CD4-positive, alpha-beta T cell treated with Interleukin-21 for 1 hour (primary cell): ENCODE measurements at regions not wholly inside any gene's neighbourhood (a gene's known extent, or its start where the extent isn't known, plus 50 kb on each side); places are given as distances from the start of the nearest gene placed in this dataset.

ENCODE experiments used
- DNase-seq: peaks from one replicate; pipeline ENCODE4 v3.0.0-alpha.2; 2020

GRCh38 chr6:126152372-126152745, 166.0 kb downstream of the TRMT11 start:
- no peak for DNase-seq

GRCh38 chr6:126153661-126154060, 167.3 kb downstream of the TRMT11 start:
- DNase-seq: no peak

- DNase-seq: no peak
These were observed 170.6 kb downstream of the TRMT11 start for GRCh38 chr6:126156973-126157372.

DNA sequence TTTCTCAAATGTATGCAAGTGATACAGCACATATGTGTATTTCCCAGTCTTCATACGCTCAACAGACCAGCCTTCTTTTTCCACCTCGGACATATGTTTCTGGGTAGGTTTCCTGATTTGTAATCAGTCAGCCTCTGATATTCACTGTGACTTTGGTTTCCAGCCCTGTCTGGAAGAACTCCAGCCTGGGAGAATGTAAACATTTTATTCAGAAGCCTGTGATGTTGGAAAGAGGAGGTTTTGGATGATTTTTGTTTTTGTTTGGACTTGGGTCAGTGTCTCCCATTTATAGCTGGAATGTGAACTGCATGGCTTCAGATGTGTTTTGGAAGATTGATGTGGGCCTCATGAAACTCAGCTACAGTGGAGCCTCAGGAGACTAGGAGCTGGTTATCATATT, 172.2 kb upstream of the CENPW start:
- DNase-seq: no peak

- DNase-seq: no peak
These were observed 169.5 kb upstream of the CENPW start for GRCh38 chr6:126170433-126170832.

GRCh38 chr6:126170978-126171382, 168.9 kb upstream of the CENPW start:
- peak; percentile 28 for DNase-seq

- DNase-seq: no peak
These were observed 167.8 kb upstream of the CENPW start for GRCh38 chr6:126172131-126172530.

GRCh38 chr6:126173265-126173664, 166.7 kb upstream of the CENPW start:
- no peak for DNase-seq

- DNase-seq: no peak
These were observed 165.2 kb upstream of the CENPW start for GRCh38 chr6:126174697-126175096.

GRCh38 chr6:126175251-126175650, 164.7 kb upstream of the CENPW start:
- no peak for DNase-seq

DNA sequence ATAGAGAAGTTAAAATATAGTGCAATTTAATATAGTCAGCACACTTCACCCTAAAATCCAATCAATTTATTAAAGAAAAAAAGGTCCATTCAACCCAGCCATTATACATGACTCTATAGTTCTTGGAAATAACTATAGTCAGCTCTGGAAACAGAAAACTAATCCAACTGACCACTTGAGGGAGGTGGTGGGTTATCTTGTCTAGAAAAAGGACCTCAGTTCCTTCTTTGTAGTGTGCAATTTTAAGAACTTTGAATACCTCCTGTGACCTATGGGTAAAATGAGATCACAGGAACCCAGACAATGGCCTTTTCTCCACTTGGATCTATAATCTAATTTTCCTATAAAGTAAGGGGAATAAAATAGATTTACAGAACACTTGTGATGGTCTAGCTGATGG, 163.6 kb upstream of the CENPW start:
- DNase-seq: no peak

GRCh38 chr6:126180585-126180984, 159.3 kb upstream of the CENPW start:
- DNase-seq: no peak

DNA sequence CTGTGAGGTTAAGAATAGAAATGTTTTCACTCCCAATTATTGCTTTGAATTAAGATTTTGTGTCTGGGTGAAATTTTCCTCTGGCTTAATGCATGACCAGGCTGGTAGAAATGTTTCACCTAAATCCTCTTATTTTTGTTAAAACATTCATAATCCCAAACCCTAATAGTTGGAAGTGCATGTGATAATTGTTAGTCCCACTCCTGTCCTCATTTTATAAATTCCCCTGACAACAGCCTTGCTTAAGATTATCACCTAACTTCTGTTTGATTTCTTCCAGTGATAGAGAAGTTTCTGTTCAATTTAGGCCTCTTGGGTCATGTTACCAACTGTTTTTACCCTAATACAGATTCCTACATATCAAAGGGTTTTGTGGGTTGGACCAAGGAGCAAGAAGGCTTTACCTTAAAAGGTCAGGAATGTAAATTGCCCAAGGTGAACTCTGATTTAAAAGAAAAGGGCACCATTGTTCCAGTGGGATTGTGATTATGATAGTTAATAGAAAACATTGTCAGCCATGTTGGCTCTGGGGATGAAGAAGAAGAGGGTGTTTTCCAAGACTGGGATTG, 158.7 kb upstream of the CENPW start:
- DNase-seq: no peak

DNA sequence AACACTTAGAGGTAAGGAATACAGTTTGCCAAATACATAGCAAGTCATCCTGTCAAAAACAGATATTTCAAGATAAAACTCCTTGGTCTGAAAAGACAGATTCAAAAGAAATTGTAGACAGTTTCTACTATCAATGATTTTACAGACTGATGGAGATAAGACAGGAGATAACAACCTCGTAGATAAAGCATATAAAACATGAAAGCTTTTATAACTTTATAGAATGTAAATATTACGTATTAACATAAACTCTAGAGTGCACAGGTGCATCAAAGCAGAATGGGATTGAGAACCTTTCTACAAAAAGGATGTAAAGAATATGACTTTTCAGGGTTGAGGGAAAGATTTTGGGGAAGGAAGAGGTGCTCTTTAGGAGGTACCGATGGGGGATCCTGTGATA, 158.0 kb upstream of the CENPW start:
- no peak for DNase-seq

DNA sequence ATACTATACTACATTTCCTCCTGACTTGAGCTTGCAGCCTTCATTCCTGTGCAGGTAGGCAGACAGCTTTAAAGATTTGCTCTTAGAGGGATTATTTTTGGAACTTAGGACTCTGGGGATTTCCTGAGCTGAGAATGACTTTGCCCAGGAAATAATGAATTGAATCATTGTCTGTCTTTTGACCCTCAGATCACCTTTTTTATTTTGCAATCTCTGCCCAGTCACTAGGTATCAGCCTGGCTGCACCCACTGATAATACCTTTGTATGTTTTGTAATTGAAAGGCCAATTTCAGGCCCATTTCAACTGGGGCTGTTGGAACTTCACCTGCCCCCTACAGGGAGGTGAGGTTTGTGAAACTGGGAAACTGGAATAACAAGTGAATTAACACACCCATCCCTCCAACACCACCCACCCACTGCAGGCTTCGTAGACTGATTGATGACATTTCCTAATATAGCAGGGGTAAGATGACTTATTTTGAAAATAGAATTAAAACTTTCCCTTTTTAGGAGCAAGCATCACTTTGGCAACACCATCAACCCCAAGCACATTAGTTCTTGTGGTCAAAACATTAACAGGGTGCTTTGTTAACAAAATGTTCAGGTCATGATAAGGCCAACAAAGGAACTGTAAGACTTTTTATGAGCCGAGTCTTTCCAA, 157.1 kb upstream of the CENPW start:
- DNase-seq: no peak

DNA sequence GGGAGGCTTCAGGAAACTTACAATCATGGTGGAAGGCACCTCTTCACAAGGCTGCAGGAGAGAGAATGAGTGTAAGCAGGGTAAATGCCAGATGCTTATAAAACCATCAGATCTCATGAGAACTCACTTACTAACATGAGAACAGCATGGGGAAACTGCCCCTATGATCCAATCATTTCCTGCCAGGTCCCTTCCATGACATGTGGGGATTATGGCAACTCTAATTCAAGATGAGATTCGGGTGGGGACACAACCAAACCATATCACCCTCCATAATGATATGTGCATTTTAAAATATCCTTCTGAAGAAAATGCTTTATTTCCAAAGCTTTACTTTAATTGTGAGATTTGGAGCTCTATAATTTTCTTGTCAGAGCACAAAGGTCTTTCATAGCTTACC, 154.1 kb upstream of the CENPW start:
- no peak for DNase-seq

DNA sequence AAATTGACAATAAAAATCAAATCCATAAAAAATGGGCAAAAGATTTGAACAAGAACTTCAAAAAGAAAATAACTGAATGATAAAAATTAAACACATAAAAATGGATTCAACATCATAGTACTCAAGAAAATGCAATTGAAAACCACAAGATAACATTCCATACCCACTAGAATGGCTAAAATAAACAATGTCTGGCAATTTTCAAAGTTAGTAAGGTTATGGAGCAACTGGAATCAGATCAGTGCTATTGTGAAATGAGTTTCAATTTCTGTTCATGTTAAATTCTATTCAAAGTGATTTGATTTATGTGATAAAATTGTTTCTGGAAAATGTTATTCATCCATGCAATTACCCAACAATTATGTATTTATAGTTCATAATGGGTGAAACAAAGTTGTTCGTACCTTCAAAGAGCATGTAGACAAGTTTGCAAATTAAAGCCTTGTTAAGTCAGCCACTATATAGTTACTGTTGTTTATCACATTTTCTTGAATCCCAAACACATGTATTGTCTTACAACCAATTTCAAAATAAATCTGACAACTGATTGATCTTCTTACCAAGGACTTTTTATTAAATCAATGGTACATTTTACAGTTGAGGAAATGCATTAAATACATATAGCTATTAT, 151.5 kb upstream of the CENPW start:
- DNase-seq: no peak

DNA sequence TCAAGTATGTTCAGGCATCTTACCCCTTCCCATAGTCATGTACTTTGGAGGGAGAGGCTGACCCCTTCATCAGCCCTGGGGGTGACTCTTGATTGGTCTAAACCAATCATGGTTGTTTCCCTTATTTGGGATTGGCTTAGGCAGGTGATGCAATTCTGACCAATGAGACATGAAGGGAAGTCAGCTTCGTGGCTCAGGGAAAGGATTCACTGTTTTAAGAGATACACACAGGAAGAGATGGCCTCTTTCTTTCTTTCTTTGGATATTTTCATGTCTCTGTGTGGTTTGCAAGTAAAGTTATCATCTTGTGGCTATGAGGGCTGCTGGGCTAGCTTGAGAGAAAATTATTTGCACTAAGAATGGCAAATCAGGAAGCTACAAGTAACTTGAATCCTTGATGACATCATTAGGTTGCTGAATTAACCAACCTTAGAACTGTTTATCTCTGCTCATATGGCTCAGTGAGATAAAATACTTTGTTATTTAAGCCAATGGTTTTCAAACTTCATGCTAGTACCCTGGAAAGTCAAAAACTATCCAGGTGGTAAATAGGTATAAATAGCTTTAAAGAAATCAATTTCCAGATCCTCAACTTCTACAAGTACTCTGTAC, 144.2 kb upstream of the CENPW start:
- no peak for DNase-seq

GRCh38 chr6:126198631-126199030, 141.3 kb upstream of the CENPW start:
- no peak for DNase-seq

DNA sequence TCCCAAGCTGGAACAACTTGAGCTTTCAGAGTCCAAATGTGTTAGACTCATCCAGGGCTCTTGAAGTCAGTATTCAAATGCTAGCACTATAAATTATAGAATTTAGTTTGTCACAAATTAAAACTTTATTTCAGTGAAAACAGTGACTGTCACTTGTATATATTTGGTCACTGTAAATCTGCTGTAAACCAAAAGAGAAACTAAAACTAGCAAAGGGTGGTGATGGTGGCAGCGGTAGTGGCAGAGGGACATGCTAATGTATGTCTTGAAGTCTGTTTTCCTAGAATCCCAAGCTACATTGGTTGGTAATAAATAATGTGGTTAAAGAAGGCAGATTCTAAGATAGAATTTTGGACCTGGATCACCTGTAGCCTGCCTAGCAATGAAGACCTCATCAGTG, 140.4 kb upstream of the CENPW start:
- DNase-seq: peak; percentile 9

DNA sequence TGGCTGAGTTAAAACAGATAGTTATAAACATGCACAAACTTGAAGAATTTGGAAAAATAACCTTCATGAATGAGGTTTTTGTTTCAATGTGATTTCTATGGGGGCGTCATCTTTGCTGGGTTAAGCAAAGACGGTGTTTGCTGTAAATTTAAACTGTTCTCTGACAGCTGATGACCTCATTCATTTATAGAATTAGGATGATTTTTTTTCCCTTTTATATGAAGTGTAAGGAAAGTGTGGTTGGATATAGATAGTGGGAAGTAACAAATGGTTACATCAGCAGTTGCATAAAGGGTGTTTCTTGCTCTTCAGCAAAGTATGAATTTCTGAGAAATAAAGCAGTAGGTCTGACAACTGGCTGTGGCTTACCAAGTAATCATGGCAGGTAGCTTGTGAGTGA, 137.2 kb upstream of the CENPW start:
- no peak for DNase-seq

DNA sequence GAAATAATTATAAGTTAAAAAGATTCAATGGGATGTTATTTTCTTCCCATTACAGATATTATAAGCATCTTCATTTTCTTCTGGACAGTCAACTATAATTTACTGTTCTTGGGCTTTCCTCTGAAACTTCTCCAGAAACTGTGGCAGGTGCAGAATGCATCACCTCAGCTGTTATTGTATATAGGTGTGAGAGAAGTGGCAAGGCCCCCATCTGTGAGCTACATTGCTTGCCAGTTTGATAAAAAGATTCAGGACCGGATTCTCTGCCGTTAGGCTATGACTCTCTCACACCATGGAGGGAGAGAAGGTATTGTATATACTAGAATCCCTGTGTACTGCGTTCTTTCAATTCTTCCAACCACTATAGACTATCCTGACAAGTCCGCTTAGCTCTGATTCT, 135.8 kb upstream of the CENPW start:
- no peak for DNase-seq

DNA sequence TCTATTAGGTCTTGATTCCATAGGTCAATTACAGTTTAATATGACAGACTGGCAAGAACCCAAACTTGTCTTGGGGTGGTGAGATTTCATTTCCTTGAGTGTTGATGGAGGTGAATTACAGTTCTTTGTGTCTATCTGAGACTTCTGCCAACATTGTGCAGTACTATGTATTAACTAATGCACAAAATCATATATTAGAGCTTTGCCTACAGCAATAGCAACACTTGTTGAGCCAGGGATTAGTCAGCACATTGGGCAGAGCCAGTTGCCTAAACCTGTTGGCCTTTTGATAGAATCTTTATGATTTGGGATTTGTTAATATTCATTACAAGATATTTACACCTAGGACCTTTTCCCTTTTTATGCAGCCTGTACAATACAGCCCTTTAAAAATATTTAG, 135.3 kb upstream of the CENPW start:
- no peak for DNase-seq

- no peak for DNase-seq
These were observed 133.2 kb upstream of the CENPW start for GRCh38 chr6:126206504-126207246.
